ENCODE measurements at regions not wholly inside any gene's neighbourhood (a gene's known extent, or its start where the extent isn't known, plus 50 kb on each side); places are given as distances from the start of the nearest gene placed in this dataset.

DNA sequence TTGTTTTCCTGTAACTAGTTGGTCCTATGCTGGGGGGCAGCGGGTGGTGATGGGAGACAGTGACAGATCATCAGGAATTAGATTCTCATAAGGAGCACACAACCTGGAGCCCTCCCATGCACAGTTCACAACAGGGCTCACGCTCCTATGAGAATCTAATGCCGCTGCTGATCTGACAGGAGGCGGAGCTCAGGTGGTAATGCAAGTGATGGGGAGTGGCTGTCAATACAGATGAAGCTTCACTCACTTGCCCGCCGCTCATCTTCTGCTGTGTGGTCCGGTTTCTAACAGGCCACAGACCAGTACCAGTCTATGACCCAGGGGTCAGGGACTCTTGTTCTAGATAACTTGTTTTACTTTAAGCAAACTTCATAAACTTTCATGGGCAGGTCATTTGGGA lies 205.3 kb upstream of the SLC14A2 start:
- 96 to 97% (median 96%) methylated on average over 7 of the region's 7 CpGs for WGBS, 3 donors
- no peak overlapping the region for H3K27ac ChIP-seq
- DNase-seq, result no peak
- H3K4me1 ChIP-seq (ENCODE audit: insufficient read depth), result no peaks in the 10 kb centered on the region
- no peaks in the 10 kb centered on the region for H3K9me3 ChIP-seq
- no peak overlapping the region for H3K4me3 ChIP-seq
- no peaks in the 10 kb centered on the region for H3K27me3 ChIP-seq
- intact Hi-C loops (cut with DNase I), result no loop called here
- no peaks in the 10 kb centered on the region for H3K36me3 ChIP-seq
- TF ChIP-seq EP300 (IDR thresholded peaks at IDR 0.05), result no peak
- TF ChIP-seq, protein P1, sequence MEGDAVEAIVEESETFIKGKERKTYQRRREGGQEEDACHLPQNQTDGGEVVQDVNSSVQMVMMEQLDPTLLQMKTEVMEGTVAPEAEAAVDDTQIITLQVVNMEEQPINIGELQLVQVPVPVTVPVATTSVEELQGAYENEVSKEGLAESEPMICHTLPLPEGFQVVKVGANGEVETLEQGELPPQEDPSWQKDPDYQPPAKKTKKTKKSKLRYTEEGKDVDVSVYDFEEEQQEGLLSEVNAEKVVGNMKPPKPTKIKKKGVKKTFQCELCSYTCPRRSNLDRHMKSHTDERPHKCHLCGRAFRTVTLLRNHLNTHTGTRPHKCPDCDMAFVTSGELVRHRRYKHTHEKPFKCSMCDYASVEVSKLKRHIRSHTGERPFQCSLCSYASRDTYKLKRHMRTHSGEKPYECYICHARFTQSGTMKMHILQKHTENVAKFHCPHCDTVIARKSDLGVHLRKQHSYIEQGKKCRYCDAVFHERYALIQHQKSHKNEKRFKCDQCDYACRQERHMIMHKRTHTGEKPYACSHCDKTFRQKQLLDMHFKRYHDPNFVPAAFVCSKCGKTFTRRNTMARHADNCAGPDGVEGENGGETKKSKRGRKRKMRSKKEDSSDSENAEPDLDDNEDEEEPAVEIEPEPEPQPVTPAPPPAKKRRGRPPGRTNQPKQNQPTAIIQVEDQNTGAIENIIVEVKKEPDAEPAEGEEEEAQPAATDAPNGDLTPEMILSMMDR (IDR thresholded peaks at IDR 0.05), result no peak
- no peak for TF ChIP-seq POLR2A (IDR thresholded peaks at IDR 0.05)

DNA sequence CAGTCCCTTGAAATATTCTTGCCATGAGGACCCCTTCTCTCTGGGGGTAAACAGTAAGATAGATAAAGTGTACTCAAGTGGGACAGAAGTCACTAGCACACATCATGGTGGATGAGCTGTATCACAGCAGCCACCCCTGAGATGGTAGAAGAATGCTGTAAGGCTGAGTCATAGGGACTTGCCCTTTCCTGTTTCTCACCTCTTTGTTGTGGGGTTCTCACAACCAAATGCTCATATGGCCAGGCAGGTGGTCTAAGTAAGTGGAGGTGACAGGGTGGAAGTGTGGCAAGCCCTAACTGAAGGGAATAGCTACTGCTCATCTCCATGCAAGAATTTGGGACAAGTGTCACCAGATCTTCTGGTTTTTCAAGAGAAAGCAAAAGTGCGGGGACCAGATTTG lies 202.7 kb upstream of the SLC14A2 start:
- Histone ChIP-seq H3K4me1 (ENCODE audit: insufficient read depth) (no peaks in the 10 kb centered on the region), H3K9me3 (no peaks in the 10 kb centered on the region), H3K36me3 (no peaks in the 10 kb centered on the region), H3K27ac (no peak overlapping the region), H3K27me3 (no peaks in the 10 kb centered on the region), H3K4me3 (no peak overlapping the region)
- 89 to 100% (median 94%) methylated on average over 1 of the region's 1 CpG for WGBS, 3 donors
- TF ChIP-seq, protein P1 (IDR thresholded peaks at IDR 0.05), result no peak
- no peak for TF ChIP-seq EP300 (IDR thresholded peaks at IDR 0.05)
- no peak for TF ChIP-seq POLR2A (IDR thresholded peaks at IDR 0.05)
- intact Hi-C loops (cut with DNase I), result no loop called here
- no peak for DNase-seq

DNA sequence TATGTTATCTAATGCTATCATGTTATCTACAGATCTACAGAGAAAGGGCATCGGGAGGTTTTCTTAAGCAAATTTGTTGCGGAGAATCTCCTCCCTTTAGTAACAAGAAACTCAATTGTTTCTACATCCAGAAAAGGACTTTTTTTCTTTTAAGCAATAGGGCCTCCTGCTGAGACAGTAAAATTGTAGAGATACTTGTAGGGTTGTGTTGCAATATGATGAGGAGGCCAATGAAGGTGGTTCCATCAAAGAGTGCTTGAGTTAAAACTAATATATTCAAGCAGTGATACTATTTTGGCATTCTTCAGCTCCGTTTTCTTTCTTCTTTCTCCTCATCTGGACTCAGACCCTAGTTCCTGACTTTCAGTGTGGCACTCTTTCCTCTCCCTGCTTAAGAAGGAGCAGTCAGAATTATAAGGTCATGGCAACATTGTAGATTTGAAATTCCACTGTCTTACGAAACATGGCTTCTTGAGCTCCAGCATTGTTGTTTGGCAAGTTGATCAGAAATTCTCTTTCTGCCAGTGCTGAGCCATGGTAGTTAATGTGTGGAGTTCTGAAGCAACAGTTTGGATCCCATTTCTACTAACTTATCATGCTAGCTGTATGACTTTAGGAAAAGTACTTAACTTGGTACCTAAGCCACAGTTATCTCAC lies 202.0 kb upstream of the SLC14A2 start:
- Histone ChIP-seq H3K4me1 (ENCODE audit: insufficient read depth) (no peaks in the 10 kb centered on the region), H3K9me3 (no peaks in the 10 kb centered on the region), H3K4me3 (no peak overlapping the region), H3K27me3 (no peaks in the 10 kb centered on the region), H3K36me3 (no peaks in the 10 kb centered on the region), H3K27ac (no peak overlapping the region)
- intact Hi-C loops (cut with DNase I), result no loop called here
- 69 to 80% (median 78%) methylated on average over 4 of the region's 4 CpGs for WGBS, 3 donors
- DNase-seq, result no peak
- TF ChIP-seq EP300 (IDR thresholded peaks at IDR 0.05) (no peak), POLR2A (IDR thresholded peaks at IDR 0.05) (no peak)
- TF ChIP-seq, protein P1 (IDR thresholded peaks at IDR 0.05), result no peak

DNA sequence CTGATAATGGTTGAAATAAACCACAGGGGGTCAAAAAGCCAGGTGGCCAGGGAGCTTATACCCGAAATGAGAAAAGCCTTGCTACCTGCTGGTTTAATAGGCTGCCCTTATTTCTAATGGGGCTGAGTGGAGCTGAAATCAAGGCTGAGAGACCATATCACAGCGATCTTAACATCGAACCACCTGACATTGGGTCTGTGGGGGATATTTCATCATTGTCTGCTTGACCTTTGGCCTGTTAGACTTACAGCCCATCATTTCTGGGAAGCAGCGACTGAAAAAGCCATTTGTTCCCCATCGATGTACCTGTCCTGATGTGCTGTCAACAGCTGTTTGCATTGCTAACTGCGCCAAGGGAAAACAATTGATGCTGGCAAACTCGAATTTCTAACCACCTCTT lies 199.7 kb upstream of the SLC14A2 start:
- intact Hi-C loops (cut with DNase I), result no loop called here
- Histone ChIP-seq H3K36me3 (no peaks in the 10 kb centered on the region), H3K27ac (no peak overlapping the region), H3K9me3 (no peaks in the 10 kb centered on the region), H3K27me3 (no peaks in the 10 kb centered on the region), H3K4me1 (ENCODE audit: insufficient read depth) (no peaks in the 10 kb centered on the region), H3K4me3 (no peak overlapping the region)
- 58 to 68% (median 60%) methylated on average over 7 of the region's 7 CpGs for WGBS, 3 donors
- no peak for DNase-seq
- no peak for TF ChIP-seq POLR2A (IDR thresholded peaks at IDR 0.05)
- TF ChIP-seq EP300 (IDR thresholded peaks at IDR 0.05), result no peak
- TF ChIP-seq, protein P1 (IDR thresholded peaks at IDR 0.05), result no peak

Measured in ovary (tissue), 7 donors.